LNCAP (cell line): ENCODE measurements at regions not wholly inside any gene's neighbourhood (a gene's known extent, or its start where the extent isn't known, plus 50 kb on each side); places are given as distances from the start of the nearest gene placed in this dataset.

Source experiments
- CTCF ChIP-seq: fragments of 450-650 bp; IDR thresholded peaks from 2 replicates; pipeline ENCODE4 v1.5.1; 2017; ENCODE audit warnings: mild to moderate bottlenecking

- no peak for TF ChIP-seq CTCF
Measured at GRCh38 chr11:37967635-37968034, 1369.6 kb upstream of the RAG2 start.

- no peak for TF ChIP-seq CTCF
Measured at GRCh38 chr11:37963440-37963839, 1365.4 kb upstream of the RAG2 start.

GRCh38 chr11:37957717-37958116, 1359.7 kb upstream of the RAG2 start:
- no peak for TF ChIP-seq CTCF

- TF ChIP-seq CTCF = no peak
Measured at GRCh38 chr11:37951996-37952395, 1354.0 kb upstream of the RAG2 start.

GRCh38 chr11:37948258-37948657, 1350.2 kb upstream of the RAG2 start:
- no peak for TF ChIP-seq CTCF

GRCh38 chr11:37947821-37948220, 1349.8 kb upstream of the RAG2 start:
- no peak for TF ChIP-seq CTCF

- peak; percentile 82 for TF ChIP-seq CTCF
Measured at GRCh38 chr11:37946155-37946766, 1348.2 kb upstream of the RAG2 start.

GRCh38 chr11:37942081-37942480, 1344.0 kb upstream of the RAG2 start:
- no peak for TF ChIP-seq CTCF
